ENCODE measurements at regions not wholly inside any gene's neighbourhood (a gene's known extent, or its start where the extent isn't known, plus 50 kb on each side); places are given as distances from the start of the nearest gene placed in this dataset.
A peak's percentile ranks its signal among the peaks of the same experiment; 100 is the strongest.

- H3K79me2 ChIP-seq (ENCODE audit: insufficient read depth) = no peaks in the 10 kb centered on the region
- no peaks in the 10 kb centered on the region for H3F3A ChIP-seq (replicated peaks; ENCODE audit: insufficient read depth)
- H3K4me3 ChIP-seq (ENCODE audit: low read depth in 2 of 2, low read length in 1 of 2) = no peak overlapping the region
- peak overlapping the region in 1 of 2 experiments; percentile 92; a peak in 2 of 4 replicates for H3K27ac ChIP-seq (ENCODE audit: low read depth in 2 of 2, low read length in 1 of 2)
- 50% methylated on average over 2 of the region's 5 CpGs for WGBS (ENCODE audit: low lambda C conversion rate)
- H3K9me2 ChIP-seq = no peaks in the 10 kb centered on the region
- DNase-seq = peak; percentile 68
- H3K4me1 ChIP-seq (ENCODE audit: control insufficient read depth in 1 of 2, insufficient read depth in 2 of 2, low read depth in 1 of 2, low read length in 1 of 2) = peaks cover 9 to 39% of the 10 kb centered on the region in 2 experiments; a peak in 2 of 4 replicates
- CTCF ChIA-PET = interaction anchor here (0.6 to 4.9 kb wide), 3 partner anchors 52 to 509 kb away, joined by 3 to 20 read pairs (median 6); partner anchors contain the start of gene EFNB1
- no peaks in the 10 kb centered on the region for H3K9me3 ChIP-seq
- POLR2A ChIA-PET = interaction anchor here (2.5 kb wide), 1 partner anchor 67 kb away, joined by 21 read pairs; the partner anchor contains the start of gene EFNB1
- H4K20me1 ChIP-seq (ENCODE audit: insufficient read depth) = no peaks in the 10 kb centered on the region
- H3K4me2 ChIP-seq = 0 out of 2 replicates have a peak overlapping the region, but pooled peaks have one; percentile 37
- H3K9ac ChIP-seq = no peak overlapping the region
- no peak overlapping the region for H2AFZ ChIP-seq (ENCODE audit: low read depth)
- H3K27me3 ChIP-seq (ENCODE audit: insufficient read depth) = peaks cover 27% of the 10 kb centered on the region
- H3K36me3 ChIP-seq (replicated peaks in 1 of 2; ENCODE audit: control insufficient read depth in 1 of 2, insufficient read depth in 2 of 2, low read length in 1 of 2) = no peaks in the 10 kb centered on the region
- TF ChIP-seq, protein P1, sequence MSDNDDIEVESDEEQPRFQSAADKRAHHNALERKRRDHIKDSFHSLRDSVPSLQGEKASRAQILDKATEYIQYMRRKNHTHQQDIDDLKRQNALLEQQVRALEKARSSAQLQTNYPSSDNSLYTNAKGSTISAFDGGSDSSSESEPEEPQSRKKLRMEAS (IDR thresholded peaks at IDR 0.05; ENCODE audit: low read depth) = no peak
- TF ChIP-seq EP300 (IDR thresholded peaks at IDR 0.05; ENCODE audit: borderline replicate concordance in 1 of 2, low read depth in 1 of 2, low read length in 1 of 2) (peak in 1 of 2 experiments; percentile 20; a peak in 1 of 4 replicates), FOSL2 (IDR thresholded peaks at IDR 0.05; ENCODE audit: borderline replicate concordance, low read depth) (no peak), RAD21 (IDR thresholded peaks at IDR 0.05; ENCODE audit: low read length) (no peak), TEAD4 (IDR thresholded peaks at IDR 0.05; ENCODE audit: borderline replicate concordance, insufficient read depth) (no peak)
- TF ChIP-seq, protein P2, sequence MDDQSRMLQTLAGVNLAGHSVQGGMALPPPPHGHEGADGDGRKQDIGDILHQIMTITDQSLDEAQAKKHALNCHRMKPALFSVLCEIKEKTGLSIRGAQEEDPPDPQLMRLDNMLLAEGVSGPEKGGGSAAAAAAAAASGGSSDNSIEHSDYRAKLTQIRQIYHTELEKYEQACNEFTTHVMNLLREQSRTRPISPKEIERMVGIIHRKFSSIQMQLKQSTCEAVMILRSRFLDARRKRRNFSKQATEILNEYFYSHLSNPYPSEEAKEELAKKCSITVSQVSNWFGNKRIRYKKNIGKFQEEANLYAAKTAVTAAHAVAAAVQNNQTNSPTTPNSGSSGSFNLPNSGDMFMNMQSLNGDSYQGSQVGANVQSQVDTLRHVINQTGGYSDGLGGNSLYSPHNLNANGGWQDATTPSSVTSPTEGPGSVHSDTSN (IDR thresholded peaks at IDR 0.05) = no peak
These were observed 67.0 kb downstream of the EFNB1 start for GRCh38 chrX:68895778-68896177.

DNA sequence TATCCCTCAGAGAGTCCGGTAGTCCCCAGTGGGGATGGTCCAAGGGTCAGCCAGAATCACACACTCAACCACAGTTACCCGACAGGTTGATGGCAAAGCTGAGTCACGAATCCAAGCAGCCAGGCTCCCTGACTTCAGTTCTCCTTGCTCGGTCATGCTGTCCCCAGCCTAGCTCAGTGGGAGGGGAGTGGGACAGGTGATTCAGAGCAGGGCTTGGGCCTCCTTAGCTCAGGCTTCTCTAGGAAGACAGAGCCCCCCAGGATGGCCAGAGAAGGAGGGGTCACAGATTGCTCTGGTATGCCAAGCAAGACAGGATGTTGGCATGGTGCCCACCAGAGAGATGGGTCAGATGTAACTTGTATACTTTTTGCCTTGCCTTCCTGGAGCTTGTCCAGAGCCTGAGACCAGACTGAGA lies 66.5 kb downstream of the EFNB1 start:
- no peaks in the 10 kb centered on the region for H3K79me2 ChIP-seq (ENCODE audit: insufficient read depth)
- 0 out of 2 replicates have a peak overlapping the region, but pooled peaks have one; percentile 37 for H3K4me2 ChIP-seq
- no peaks in the 10 kb centered on the region for H3K9me2 ChIP-seq
- no CpG with 5 or more reads among the region's 4 CpGs for WGBS (ENCODE audit: low lambda C conversion rate)
- H3F3A ChIP-seq (replicated peaks; ENCODE audit: insufficient read depth) = no peaks in the 10 kb centered on the region
- peaks cover 23% of the 10 kb centered on the region for H3K27me3 ChIP-seq (ENCODE audit: insufficient read depth)
- H3K4me3 ChIP-seq (ENCODE audit: low read depth in 2 of 2, low read length in 1 of 2) = no peak overlapping the region
- ChIA-PET POLR2A (interaction anchor here (2.5 kb wide), 1 partner anchor 67 kb away, joined by 21 read pairs; the partner anchor contains the start of gene EFNB1), CTCF (interaction anchor here (2.0 to 4.9 kb wide), 2 partner anchors 52 to 67 kb away, joined by 6 to 20 read pairs; partner anchors contain the start of gene EFNB1)
- H2AFZ ChIP-seq (ENCODE audit: low read depth) = no peak overlapping the region
- peak; percentile 46 for DNase-seq
- no peaks in the 10 kb centered on the region for H3K36me3 ChIP-seq (replicated peaks in 1 of 2; ENCODE audit: control insufficient read depth in 1 of 2, insufficient read depth in 2 of 2, low read length in 1 of 2)
- peaks cover 9 to 39% of the 10 kb centered on the region in 2 experiments; a peak in 2 of 4 replicates for H3K4me1 ChIP-seq (ENCODE audit: control insufficient read depth in 1 of 2, insufficient read depth in 2 of 2, low read depth in 1 of 2, low read length in 1 of 2)
- no peaks in the 10 kb centered on the region for H3K9me3 ChIP-seq
- H4K20me1 ChIP-seq (ENCODE audit: insufficient read depth) = no peaks in the 10 kb centered on the region
- H3K9ac ChIP-seq = no peak overlapping the region
- peak overlapping the region; percentile 24 to 92; a peak in 3 of 4 replicates for H3K27ac ChIP-seq (ENCODE audit: low read depth in 2 of 2, low read length in 1 of 2)
- TF ChIP-seq, protein P2 (IDR thresholded peaks at IDR 0.05) = no peak
- TF ChIP-seq YY1 (IDR thresholded peaks at IDR 0.05; ENCODE audit: low read depth) = no peak
- TF ChIP-seq, protein P1 (IDR thresholded peaks at IDR 0.05; ENCODE audit: low read depth) = 0 out of 2 replicates have a peak, but pooled peaks have one; percentile 15
- TF ChIP-seq NFIC (IDR thresholded peaks at IDR 0.05; ENCODE audit: borderline replicate concordance) = peak; percentile 78
- TF ChIP-seq TCF12 (IDR thresholded peaks at IDR 0.05) = 0 out of 2 replicates have a peak, but pooled peaks have one; percentile 32

Measured in SK-N-SH (cell line).